Heart right ventricle (tissue), 16 donors: ENCODE measurements at regions not wholly inside any gene's neighbourhood (a gene's known extent, or its start where the extent isn't known, plus 50 kb on each side); places are given as distances from the start of the nearest gene placed in this dataset.

Experiments
- ATAC-seq, 8 donors: fragments of 200-7000 bp; cut with Tn5 transposase; one replicate each; pipeline ENCODE4 v1.9.1; 2020; ENCODE audit warnings: mild to moderate bottlenecking in 8 of 8, moderate library complexity in 8 of 8, moderate number of reproducible peaks in 1 of 8
- DNase-seq, 2 donors: peaks; one replicate each; pipeline ENCODE4 v3.0.0-alpha.2; 2020
- H3K27ac ChIP-seq, 10 donors: fragments of 200-600 bp; sonication (generic) in 2 of 10; one replicate each; pipeline versions ENCODE4 v1.5.0 to v1.8.0; 2020 to 2022; ENCODE audit warnings: mild to moderate bottlenecking in 3 of 10
- H3K27me3 ChIP-seq, 7 donors: fragments of 200-600 bp; one replicate each; pipeline ENCODE4 v1.8.0; 2021 to 2022; ENCODE audit warnings: mild to moderate bottlenecking in 2 of 7
- H3K36me3 ChIP-seq, 9 donors: fragments of 200-600 bp; sonication (generic) in 1 of 9; one replicate each; pipeline versions ENCODE4 v1.5.0 to v1.8.0; 2020 to 2022; ENCODE audit warnings: mild to moderate bottlenecking in 2 of 9
- H3K4me1 ChIP-seq, 9 donors: fragments of 200-600 bp; sonication (generic) in 1 of 9; one replicate each; pipeline versions ENCODE4 v1.5.0 to v1.8.0; 2020 to 2022; ENCODE audit warnings: mild to moderate bottlenecking in 4 of 9
- H3K4me3 ChIP-seq, 10 donors: fragments of 200-600 bp; sonication (generic) in 2 of 10; one replicate each; pipeline versions ENCODE4 v1.5.0 to v1.8.0; 2020 to 2022; ENCODE audit warnings: mild to moderate bottlenecking in 7 of 10, moderate library complexity in 2 of 10
- H3K9me3 ChIP-seq, 11 donors: fragments of 200-600 bp in 10 of 11; sonication (generic) in 2 of 11; one replicate each; pipeline versions ENCODE4 v1.5.0 to v1.8.0; 2013 to 2022; ENCODE audit warnings: mild to moderate bottlenecking in 2 of 11, control low read depth in 1 of 11, moderate library complexity in 1 of 11
- CTCF ChIP-seq, 9 donors: fragments of 200-600 bp; sonication (generic) in 2 of 9; IDR thresholded peaks; one replicate each; pipeline versions ENCODE4 v1.5.0 to v1.8.0; 2021 to 2022; ENCODE audit warnings: antibody characterized with exemption in 9 of 9, mild to moderate bottlenecking in 5 of 9, moderate library complexity in 1 of 9
- WGBS, 2 donors: extraction: QIAGEN DNeasy Blood & Tissue Kit; methylation state at CpG; one replicate each; pipeline ENCODE4 v1.1.7; 2013; ENCODE audit warnings: inconsistent platforms in 1 of 2; 5-methylcytosine and 5-hydroxymethylcytosine counted together
- intact Hi-C, 10 donors: fragments of 100-400 bp; cut with DNase I; formaldehyde crosslinking; loops; one replicate each; pipeline versions ENCODE4 v1.11.1 to v1.14.2; 2022
- donor health status: Arrhythmogenic right ventricular cardiomyopathy.
- donor health status: ischemic (EF 13 %, LVEDD 7.1; RV severe dilation, severe dysfunction).
- donor health status: healthy with polysubstance abuse.
- donor health status: DM: no; HTN: yes; CAD: no.
- donor health status: DM: no; HTN: no; CAD: no.
- donor health status: ischemic (EF 25% LVEDD 6.9; RV normal size, moderate dysfunction).
- donor health status: ischemic (EF 25% LVEDD 5.7; RV mildly dilated, moderate dysfunction).
- donor health status: healthy.
- donor health status: DM: yes; HTN: yes; CAD: no.
- donor health status: Ischemic cardiomyopathy.
- donor health status: ischemic (EF 35%, LVEDD 5.7; RV mildly dilated, moderate dysfunction).
- donor health status: nonischemic (EF 11% LVEDD 7.7; RV severe dilation, severe dysfunction).
- donor health status: DM: yes; HTN: yes; CAD: no.
- donor health status: PGD.
- donor health status: ischemic (EF 29% LVEDD 5.4; RV normal size, mild dysfunction).
- donor health status: nonischemic (EF 23%, LVEDD 6.1; RV moderate dilation, normal function).

- Histone ChIP-seq H3K4me3 (no peak overlapping the region), H3K36me3 (no peaks in the 10 kb centered on the region), H3K4me1 (peaks cover 0 to 14% (median 5%) of the 10 kb centered on the region in 9 donors), H3K27me3 (no peaks in the 10 kb centered on the region), H3K9me3 (peaks cover 0 to 9% (median 0%) of the 10 kb centered on the region in 11 donors), H3K27ac (no peak overlapping the region)
- no peak for ATAC-seq
- 78 to 87% methylated on average over 4 of the region's 4 CpGs for WGBS, 2 donors
- intact Hi-C loops: no loop called here
- TF ChIP-seq CTCF (IDR thresholded peaks at IDR 0.05): no peak
- DNase-seq: no peak
These were observed 51.9 kb upstream of the COMTD1 start for GRCh38 chr10:75287697-75288096.

GRCh38 chr10:75286901-75287300, 51.1 kb upstream of the COMTD1 start:
- no peak for TF ChIP-seq CTCF (IDR thresholded peaks at IDR 0.05)
- no peaks in the 10 kb centered on the region for H3K36me3 ChIP-seq
- H3K27me3 ChIP-seq: no peaks in the 10 kb centered on the region
- H3K9me3 ChIP-seq: peaks cover 0 to 9% (median 0%) of the 10 kb centered on the region in 11 donors
- ATAC-seq (no peak), DNase-seq (no peak)
- intact Hi-C loops: no loop called here
- no peak overlapping the region for H3K4me3 ChIP-seq
- 72 to 89% methylated on average over 2 of the region's 2 CpGs for WGBS, 2 donors
- H3K4me1 ChIP-seq: peaks cover 0 to 14% (median 5%) of the 10 kb centered on the region in 9 donors
- no peak overlapping the region for H3K27ac ChIP-seq
